ENCODE measurements at regions not wholly inside any gene's neighbourhood (a gene's known extent, or its start where the extent isn't known, plus 50 kb on each side); places are given as distances from the start of the nearest gene placed in this dataset.
"Not testable (repeated sequence)": the region's sequence is repeated elsewhere in the genome, so short reads cannot be mapped to it uniquely, and the experiment has no call there.

- no peak for DNase-seq
Observed at GRCh38 chr20:12838261-12838866, 170.4 kb upstream of the SPTLC3 start.

- DNase-seq = no peak
Observed at GRCh38 chr20:12847872-12848271, 160.9 kb upstream of the SPTLC3 start.

- no peak for DNase-seq
Observed at GRCh38 chr20:12849225-12849910, 159.4 kb upstream of the SPTLC3 start.

GRCh38 chr20:12857643-12858042 lies 151.1 kb upstream of the SPTLC3 start:
- DNase-seq = not testable (repeated sequence)

GRCh38 chr20:12860619-12861247 lies 148.0 kb upstream of the SPTLC3 start:
- no peak for DNase-seq

GRCh38 chr20:12869669-12870068 lies 139.1 kb upstream of the SPTLC3 start:
- DNase-seq = no peak

GRCh38 chr20:12870588-12870987 lies 138.2 kb upstream of the SPTLC3 start:
- DNase-seq = no peak

- no peak for DNase-seq
Observed at GRCh38 chr20:12874933-12875332, 133.8 kb upstream of the SPTLC3 start.

- no peak for DNase-seq
Observed at GRCh38 chr20:12875510-12875909, 133.3 kb upstream of the SPTLC3 start.

- DNase-seq = no peak
Observed at GRCh38 chr20:12882832-12883506, 125.8 kb upstream of the SPTLC3 start.

GRCh38 chr20:12883507-12883885 lies 125.3 kb upstream of the SPTLC3 start:
- DNase-seq = no peak

- DNase-seq = no peak
Observed at GRCh38 chr20:12886618-12887363, 122.0 kb upstream of the SPTLC3 start.

- no peak for DNase-seq
Observed at GRCh38 chr20:12891643-12892042, 117.1 kb upstream of the SPTLC3 start.

- no peak for DNase-seq
Observed at GRCh38 chr20:12893019-12893418, 115.8 kb upstream of the SPTLC3 start.

- DNase-seq = no peak
Observed at GRCh38 chr20:12893653-12894052, 115.1 kb upstream of the SPTLC3 start.

- no peak for DNase-seq
Observed at GRCh38 chr20:12894089-12894488, 114.7 kb upstream of the SPTLC3 start.

GRCh38 chr20:12896180-12896579 lies 112.6 kb upstream of the SPTLC3 start:
- no peak for DNase-seq

GRCh38 chr20:12902992-12903391 lies 105.8 kb upstream of the SPTLC3 start:
- no peak for DNase-seq

GRCh38 chr20:12906361-12906760 lies 102.4 kb upstream of the SPTLC3 start:
- no peak for DNase-seq

- DNase-seq = no peak
Observed at GRCh38 chr20:12911372-12911771, 97.4 kb upstream of the SPTLC3 start.

GRCh38 chr20:12913781-12914443 lies 94.9 kb upstream of the SPTLC3 start:
- no peak for DNase-seq

- DNase-seq = no peak
Observed at GRCh38 chr20:12914804-12915203, 94.0 kb upstream of the SPTLC3 start.

- DNase-seq = no peak
Observed at GRCh38 chr20:12916699-12917098, 92.1 kb upstream of the SPTLC3 start.
